BLaER1 treated with 17β-estradiol and CSF1 and Interleukin-3, amounts not matched to agents 10 nM and 100 nM (cell line): ENCODE measurements at regions not wholly inside any gene's neighbourhood (a gene's known extent, or its start where the extent isn't known, plus 50 kb on each side); places are given as distances from the start of the nearest gene placed in this dataset.
A peak's percentile ranks its signal among the peaks of the same experiment; 100 is the strongest.
"Not testable (repeated sequence)": the region's sequence is repeated elsewhere in the genome, so short reads cannot be mapped to it uniquely, and the experiment has no call there.

Experiments
- H3K27ac ChIP-seq, 11 experiments: shearing (Covaris generic); formaldehyde crosslinking; 2 replicates each; pipeline ENCODE4 v1.8.1; 2022
- H3K27me3 ChIP-seq, 11 experiments: shearing (Covaris generic); formaldehyde crosslinking; 2 replicates each; pipeline ENCODE4 v1.8.1; 2022
- H3K36me3 ChIP-seq, 11 experiments: shearing (Covaris generic); formaldehyde crosslinking; 2 replicates each; pipeline ENCODE4 v1.8.1; 2022
- H3K4me1 ChIP-seq, 10 experiments: shearing (Covaris generic); formaldehyde crosslinking; 2 replicates each; pipeline ENCODE4 v1.8.1; 2022
- H3K4me2 ChIP-seq, 11 experiments: shearing (Covaris generic); formaldehyde crosslinking; 2 replicates each; pipeline ENCODE4 v1.8.1; 2022
- H3K4me3 ChIP-seq, 10 experiments: shearing (Covaris generic); formaldehyde crosslinking; 2 replicates each; pipeline ENCODE4 v1.8.1; 2022
- H3K9ac ChIP-seq, 11 experiments: shearing (Covaris generic); formaldehyde crosslinking; 2 replicates each; pipeline ENCODE4 v1.8.1; 2022
- H3K9me3 ChIP-seq, 11 experiments: shearing (Covaris generic); formaldehyde crosslinking; replicated peaks in 1 of 11; 2 replicates each; pipeline ENCODE4 v1.8.1; 2022
- H4K20me1 ChIP-seq, 11 experiments: shearing (Covaris generic); formaldehyde crosslinking; 2 replicates each; pipeline ENCODE4 v1.8.1; 2022
- Cebpa-rat ChIP-seq, 11 experiments: shearing (Covaris generic); IDR thresholded peaks; 2 replicates each; pipeline ENCODE4 v1.8.1; 2022

DNA sequence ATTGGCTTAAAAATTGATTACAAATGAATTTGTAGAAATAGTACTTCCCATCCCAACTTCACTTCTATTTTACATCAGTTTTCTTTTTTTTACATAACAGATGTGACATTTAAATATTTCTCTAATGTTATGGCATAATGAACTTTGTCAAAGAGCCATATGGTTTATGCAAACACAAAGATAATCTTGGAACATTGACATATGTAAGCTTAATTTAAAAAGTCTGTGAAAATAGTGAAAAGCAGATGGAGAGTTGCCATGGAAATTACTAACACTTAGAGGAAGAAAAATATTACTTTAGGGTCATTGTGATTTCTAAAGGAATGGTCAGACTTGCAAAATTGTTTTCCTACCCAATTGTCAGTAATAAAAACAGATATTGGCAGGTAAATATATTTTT, 232.4 kb downstream of the AEBP2 start:
- H3K4me2 ChIP-seq, result no peak overlapping the region
- H4K20me1 ChIP-seq, result no peaks in the 10 kb centered on the region
- H3K27me3 ChIP-seq, result no peaks in the 10 kb centered on the region
- H3K4me1 ChIP-seq, result no peaks in the 10 kb centered on the region
- no peaks in the 10 kb centered on the region for H3K36me3 ChIP-seq
- no peak overlapping the region for H3K9ac ChIP-seq
- no peak overlapping the region for H3K27ac ChIP-seq
- H3K9me3 ChIP-seq, result 0 out of 22 replicates have a peak, but pooled peaks cover 0 to 4% (median 0%) of the 10 kb centered on the region in 11 experiments
- H3K4me3 ChIP-seq, result no peak overlapping the region
- no peak for TF ChIP-seq Cebpa-rat (IDR thresholded peaks at IDR 0.05)

DNA sequence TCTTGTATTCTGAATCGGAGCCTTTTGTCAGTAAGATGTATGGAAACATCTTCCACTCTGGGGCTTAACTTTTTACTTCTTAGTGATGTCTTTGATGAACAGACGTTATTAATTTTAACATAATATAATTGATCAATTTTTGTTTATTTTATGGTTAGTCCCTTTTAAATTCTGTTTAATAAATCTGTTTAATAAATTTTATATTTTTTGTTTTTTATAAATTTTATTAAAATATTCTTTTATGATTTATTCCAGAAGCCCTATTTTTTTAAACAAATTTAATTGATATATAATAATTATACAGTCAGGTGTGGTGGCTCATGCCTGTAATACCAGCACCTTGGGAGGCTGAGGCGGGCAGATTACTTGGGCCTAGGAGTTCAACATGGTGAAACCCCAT, 235.1 kb downstream of the AEBP2 start:
- Histone ChIP-seq H3K36me3 (no peaks in the 10 kb centered on the region), H3K4me1 (no peaks in the 10 kb centered on the region), H3K4me3 (no peak overlapping the region), H3K4me2 (no peak overlapping the region), H3K27ac (no peak overlapping the region), H3K27me3 (no peaks in the 10 kb centered on the region), H4K20me1 (no peaks in the 10 kb centered on the region), H3K9me3 (peaks cover 3 to 12% (median 5%) of the 10 kb centered on the region in 11 experiments; a peak in 12 of 22 replicates), H3K9ac (no peak overlapping the region)
- TF ChIP-seq Cebpa-rat (IDR thresholded peaks at IDR 0.05), result no peak

DNA sequence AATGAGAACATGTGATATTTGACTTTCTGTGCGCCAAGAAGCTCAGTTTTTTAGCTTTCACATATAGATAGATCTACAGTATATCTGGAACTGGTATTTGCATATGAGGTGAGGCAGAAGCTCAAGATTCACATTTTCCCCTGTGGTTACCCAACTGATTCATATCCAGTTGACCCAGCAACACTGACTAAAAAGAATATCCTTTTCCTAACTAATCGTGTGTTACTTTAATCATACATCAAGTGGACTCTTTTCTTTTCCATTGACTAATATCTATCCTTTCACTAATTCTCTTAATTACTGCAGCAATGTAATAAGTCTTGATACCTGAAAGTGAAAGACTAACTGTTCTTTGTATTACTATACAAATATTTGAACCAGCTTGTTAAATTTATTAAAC, 236.1 kb downstream of the AEBP2 start:
- peaks cover 4 to 21% (median 10%) of the 10 kb centered on the region in 11 experiments; a peak in 14 of 22 replicates for H3K9me3 ChIP-seq

DNA sequence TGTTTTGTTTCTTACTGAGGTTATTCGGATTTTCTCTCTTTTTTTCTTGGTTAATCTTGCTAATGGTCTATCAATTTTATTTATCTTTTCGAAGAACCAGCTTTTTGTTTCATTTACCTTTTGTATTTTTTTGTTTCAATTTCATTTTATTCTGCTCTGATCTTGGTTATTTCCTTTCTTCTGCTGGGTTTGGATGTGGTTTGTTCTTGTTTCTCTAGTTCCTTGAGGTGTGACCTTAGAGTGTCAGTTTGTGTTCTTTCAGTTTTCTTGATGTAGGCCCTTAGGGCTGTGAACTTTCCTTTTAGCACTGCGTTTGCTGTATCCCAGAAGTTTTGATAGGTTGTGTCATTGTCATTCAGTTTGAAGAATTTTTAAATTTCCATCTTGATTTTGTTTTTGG, 239.2 kb downstream of the AEBP2 start:
- H3K4me2 ChIP-seq, H4K20me1 ChIP-seq, H3K27ac ChIP-seq, H3K4me3 ChIP-seq, H3K36me3 ChIP-seq, H3K9ac ChIP-seq, H3K27me3 ChIP-seq: not testable (repeated sequence)
- peaks cover 4 to 21% (median 10%) of the 10 kb centered on the region in 11 experiments; a peak in 14 of 22 replicates for H3K9me3 ChIP-seq
- H3K4me1 ChIP-seq, result peaks cover 0 to 12% (median 9%) of the 10 kb centered on the region in 10 experiments; a peak in 16 of 20 replicates

More for the DNA sequence above, 236.1 kb downstream of the AEBP2 start:
- no peak for TF ChIP-seq Cebpa-rat (IDR thresholded peaks at IDR 0.05)
- Histone ChIP-seq H3K27me3 (no peaks in the 10 kb centered on the region), H3K4me3 (no peak overlapping the region), H3K4me2 (no peak overlapping the region), H4K20me1 (no peaks in the 10 kb centered on the region), H3K4me1 (no peaks in the 10 kb centered on the region), H3K9ac (no peak overlapping the region), H3K36me3 (no peaks in the 10 kb centered on the region), H3K27ac (no peak overlapping the region)

DNA sequence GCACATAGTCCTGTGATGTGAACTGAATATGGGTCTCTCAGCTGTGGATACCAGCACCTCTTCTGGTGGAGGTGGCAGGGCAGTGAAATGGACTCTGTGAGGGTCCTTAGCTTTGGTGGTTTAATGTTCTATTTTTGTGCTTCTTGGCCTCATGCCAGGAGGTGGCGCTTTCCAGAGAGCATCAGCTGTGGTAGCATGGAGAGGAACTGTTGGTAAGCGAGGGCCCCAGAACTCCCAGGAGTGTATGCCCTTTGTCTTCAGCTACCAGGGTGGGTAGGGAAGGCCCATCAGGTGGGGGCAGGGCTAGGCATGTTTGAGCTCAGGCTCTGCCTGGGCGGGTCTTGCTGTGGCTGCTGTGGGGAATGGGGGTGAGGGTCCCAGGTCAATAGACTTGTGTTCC, 241.7 kb downstream of the AEBP2 start:
- Histone ChIP-seq H3K9me3 (peaks cover 4 to 21% (median 10%) of the 10 kb centered on the region in 11 experiments; a peak in 15 of 22 replicates), H4K20me1 (no peaks in the 10 kb centered on the region), H3K4me1 (peaks cover 0 to 12% (median 9%) of the 10 kb centered on the region in 10 experiments; a peak in 16 of 20 replicates), H3K36me3 (no peaks in the 10 kb centered on the region), H3K27ac (peak overlapping the region in 2 of 11 experiments; percentile 21 to 36; a peak in 2 of 22 replicates), H3K4me3 (no peak overlapping the region), H3K9ac (no peak overlapping the region), H3K4me2 (peak overlapping the region in 8 of 11 experiments; percentile 35 to 71 (median 58); a peak in 14 of 22 replicates), H3K27me3 (no peaks in the 10 kb centered on the region)
- no peak for TF ChIP-seq Cebpa-rat (IDR thresholded peaks at IDR 0.05)

DNA sequence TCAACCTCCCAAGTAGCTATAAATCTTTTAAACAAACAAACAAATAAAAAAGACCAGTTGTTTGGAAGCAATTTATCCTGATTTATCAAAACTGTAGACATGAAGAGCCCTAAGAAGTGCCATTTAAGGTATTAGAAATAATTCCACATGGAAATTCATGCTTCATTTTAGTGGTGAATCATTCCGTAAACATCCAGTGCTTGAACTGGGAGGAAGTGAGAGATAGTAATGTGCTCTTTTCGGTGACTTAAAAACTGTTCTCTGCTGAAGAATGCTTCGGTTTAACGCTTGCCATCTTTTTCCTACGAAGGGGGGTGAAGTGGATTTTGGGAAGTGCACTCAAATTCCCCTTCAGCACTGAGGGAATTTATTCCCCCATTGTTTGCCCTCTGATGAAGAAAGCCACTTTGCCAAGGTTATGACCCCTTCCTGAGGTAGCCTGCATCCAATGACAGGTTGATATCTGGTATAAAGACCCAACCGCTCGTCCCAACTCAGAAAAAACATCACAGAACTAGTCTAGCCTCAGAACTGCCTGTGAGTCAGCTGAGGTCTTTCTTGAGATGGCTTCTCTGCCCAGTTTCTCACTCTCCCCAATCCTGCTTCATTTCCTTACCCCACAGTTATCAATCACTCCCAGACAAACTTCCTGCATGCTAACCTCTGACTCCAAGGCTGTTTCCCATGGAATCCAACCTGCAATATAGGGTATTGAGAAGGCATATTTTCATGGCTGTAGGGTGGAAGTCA, 244.1 kb downstream of the AEBP2 start:
- Histone ChIP-seq H3K9ac (no peak overlapping the region), H3K9me3 (peaks cover 0 to 16% (median 10%) of the 10 kb centered on the region in 11 experiments; a peak in 15 of 22 replicates), H3K36me3 (no peaks in the 10 kb centered on the region), H4K20me1 (no peaks in the 10 kb centered on the region), H3K27ac (no peak overlapping the region), H3K4me2 (no peak overlapping the region), H3K4me1 (peaks cover 0 to 12% (median 9%) of the 10 kb centered on the region in 10 experiments; a peak in 16 of 20 replicates), H3K27me3 (no peaks in the 10 kb centered on the region), H3K4me3 (no peak overlapping the region)
- no peak for TF ChIP-seq Cebpa-rat (IDR thresholded peaks at IDR 0.05)

DNA sequence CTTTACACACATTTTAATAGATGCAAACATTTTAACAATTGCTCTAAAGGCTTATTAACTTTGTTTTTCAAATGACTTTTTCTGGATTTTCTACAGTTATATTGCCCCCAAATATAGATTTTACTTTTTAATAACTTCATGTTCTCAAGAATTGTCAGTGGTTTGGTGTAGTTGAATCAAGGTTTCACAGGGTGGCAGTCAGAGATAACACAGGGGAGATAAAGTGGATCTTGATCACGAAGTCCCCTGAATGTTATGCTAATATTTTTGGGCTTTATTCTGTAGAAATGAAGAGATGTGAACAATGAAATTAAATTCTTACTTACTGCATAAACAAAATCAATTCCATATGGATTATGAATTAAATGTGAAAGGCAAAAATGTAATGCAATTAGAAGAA, 248.1 kb downstream of the AEBP2 start:
- H3K4me1 ChIP-seq, result no peaks in the 10 kb centered on the region
- no peak overlapping the region for H3K9ac ChIP-seq
- H3K27ac ChIP-seq, result no peak overlapping the region
- TF ChIP-seq Cebpa-rat (IDR thresholded peaks at IDR 0.05), result no peak
- no peak overlapping the region for H3K4me2 ChIP-seq
- H3K36me3 ChIP-seq, result no peaks in the 10 kb centered on the region
- H3K9me3 ChIP-seq, result no peaks in the 10 kb centered on the region; a peak in 1 of 22 replicates
- no peaks in the 10 kb centered on the region for H4K20me1 ChIP-seq
- no peaks in the 10 kb centered on the region for H3K27me3 ChIP-seq
- H3K4me3 ChIP-seq, result no peak overlapping the region

DNA sequence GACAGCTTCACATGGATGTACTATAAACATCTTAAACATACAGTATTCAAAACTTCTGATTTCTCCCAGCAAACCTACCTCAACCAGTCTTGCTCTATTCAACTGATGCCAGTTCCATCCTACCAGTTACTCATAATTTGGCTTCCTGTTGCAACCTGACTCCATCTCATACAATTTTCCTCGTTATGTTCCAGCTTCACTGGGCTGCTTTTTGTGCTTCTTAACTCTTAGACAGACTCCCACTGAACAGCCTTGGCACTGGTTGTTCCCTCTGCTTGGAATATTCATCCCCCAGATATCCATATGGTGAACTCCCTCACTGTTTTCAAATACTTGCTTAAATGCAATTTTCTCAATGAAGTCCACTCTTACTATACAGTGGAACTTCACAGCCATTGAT, 249.2 kb downstream of the AEBP2 start:
- Histone ChIP-seq H3K4me2 (no peak overlapping the region), H3K9me3 (no peaks in the 10 kb centered on the region; a peak in 1 of 22 replicates), H3K4me1 (no peaks in the 10 kb centered on the region), H4K20me1 (no peaks in the 10 kb centered on the region), H3K36me3 (no peaks in the 10 kb centered on the region), H3K9ac (no peak overlapping the region), H3K4me3 (no peak overlapping the region), H3K27me3 (no peaks in the 10 kb centered on the region), H3K27ac (no peak overlapping the region)
- no peak for TF ChIP-seq Cebpa-rat (IDR thresholded peaks at IDR 0.05)

DNA sequence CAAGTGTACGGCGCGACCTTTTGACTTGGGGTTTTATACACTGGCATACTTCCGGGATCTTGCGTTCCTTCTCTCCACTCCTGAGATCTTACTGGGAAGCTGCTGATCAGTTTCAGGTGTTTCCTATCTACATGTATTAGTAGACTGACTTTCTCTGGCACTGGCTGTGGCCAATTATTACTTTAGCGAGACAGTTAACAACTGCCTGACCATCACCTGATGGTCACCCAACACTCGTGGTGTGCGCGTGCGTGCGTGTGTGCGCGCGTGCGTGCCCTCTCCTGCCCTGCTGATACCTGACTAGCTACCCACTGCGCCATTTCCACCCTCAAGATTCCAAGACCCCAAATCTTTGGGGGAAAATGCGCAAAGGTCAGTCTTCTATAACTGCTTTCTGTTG, 249.9 kb downstream of the AEBP2 start:
- Histone ChIP-seq H3K27ac (no peak overlapping the region), H3K9ac (no peak overlapping the region), H3K4me3 (no peak overlapping the region), H3K4me1 (no peaks in the 10 kb centered on the region), H3K36me3 (no peaks in the 10 kb centered on the region), H4K20me1 (no peaks in the 10 kb centered on the region), H3K4me2 (no peak overlapping the region), H3K27me3 (no peaks in the 10 kb centered on the region), H3K9me3 (no peaks in the 10 kb centered on the region; a peak in 1 of 22 replicates)
- TF ChIP-seq Cebpa-rat (IDR thresholded peaks at IDR 0.05), result no peak
